GM23248 (cell line): ENCODE measurements at regions not wholly inside any gene's neighbourhood (a gene's known extent, or its start where the extent isn't known, plus 50 kb on each side); places are given as distances from the start of the nearest gene placed in this dataset.

Experiments
- EZH2 ChIP-seq: fragments of 200-600 bp; sonication (generic); IDR thresholded peaks from 2 replicates; pipeline ENCODE4 v1.6.1; 2018; ENCODE audit warnings: antibody characterized with exemption, mild to moderate bottlenecking; ENCODE audit not compliant: insufficient read depth, poor library complexity, severe bottlenecking
- EZH2phosphoT487 ChIP-seq: fragments of 200-600 bp; sonication (generic); IDR thresholded peaks from 2 replicates; pipeline ENCODE4 v1.6.1; 2018; ENCODE audit warnings: antibody characterized with exemption, moderate library complexity, mild to moderate bottlenecking, low read depth; ENCODE audit not compliant: insufficient read depth

GRCh38 chr12:14190694-14191093 is 174.8 kb upstream of the ATF7IP start:
- no peak for TF ChIP-seq EZH2
- no peak for TF ChIP-seq EZH2phosphoT487
